ENCODE measurements at regions not wholly inside any gene's neighbourhood (a gene's known extent, or its start where the extent isn't known, plus 50 kb on each side); places are given as distances from the start of the nearest gene placed in this dataset.

DNA sequence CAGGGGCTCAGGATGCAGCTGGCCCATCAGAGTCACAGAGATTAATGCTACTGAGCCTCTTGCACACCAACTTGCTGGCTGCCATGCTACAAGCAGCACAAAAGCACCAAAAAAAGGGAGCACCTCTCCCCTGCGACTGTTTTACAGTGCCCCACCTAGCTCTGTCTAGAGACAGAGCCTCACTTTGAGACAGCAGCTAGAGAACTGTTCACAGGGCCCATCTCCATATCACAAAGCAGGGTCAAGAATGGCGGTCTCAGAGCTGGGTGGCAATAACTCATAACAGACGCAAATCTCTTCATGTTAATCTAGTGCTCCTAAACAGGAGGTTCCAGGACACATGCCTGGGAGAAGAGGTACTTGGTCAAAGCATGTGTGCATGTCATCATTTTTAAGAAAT, 953.0 kb downstream of the DCDC2C start:
- TF ChIP-seq, protein P1, sequence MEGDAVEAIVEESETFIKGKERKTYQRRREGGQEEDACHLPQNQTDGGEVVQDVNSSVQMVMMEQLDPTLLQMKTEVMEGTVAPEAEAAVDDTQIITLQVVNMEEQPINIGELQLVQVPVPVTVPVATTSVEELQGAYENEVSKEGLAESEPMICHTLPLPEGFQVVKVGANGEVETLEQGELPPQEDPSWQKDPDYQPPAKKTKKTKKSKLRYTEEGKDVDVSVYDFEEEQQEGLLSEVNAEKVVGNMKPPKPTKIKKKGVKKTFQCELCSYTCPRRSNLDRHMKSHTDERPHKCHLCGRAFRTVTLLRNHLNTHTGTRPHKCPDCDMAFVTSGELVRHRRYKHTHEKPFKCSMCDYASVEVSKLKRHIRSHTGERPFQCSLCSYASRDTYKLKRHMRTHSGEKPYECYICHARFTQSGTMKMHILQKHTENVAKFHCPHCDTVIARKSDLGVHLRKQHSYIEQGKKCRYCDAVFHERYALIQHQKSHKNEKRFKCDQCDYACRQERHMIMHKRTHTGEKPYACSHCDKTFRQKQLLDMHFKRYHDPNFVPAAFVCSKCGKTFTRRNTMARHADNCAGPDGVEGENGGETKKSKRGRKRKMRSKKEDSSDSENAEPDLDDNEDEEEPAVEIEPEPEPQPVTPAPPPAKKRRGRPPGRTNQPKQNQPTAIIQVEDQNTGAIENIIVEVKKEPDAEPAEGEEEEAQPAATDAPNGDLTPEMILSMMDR (IDR thresholded peaks at IDR 0.05; ENCODE audit: insufficient read depth, low read length, poor library complexity, severe bottlenecking) = no peak
- H3K36me3 ChIP-seq (ENCODE audit: control insufficient read depth, insufficient read depth, low read length) = no peaks in the 10 kb centered on the region
- H3K27me3 ChIP-seq (ENCODE audit: control insufficient read depth, insufficient read depth, low read length) = no peaks in the 10 kb centered on the region
- no peak for DNase-seq (ENCODE audit: low read depth)
- H3K4me3 ChIP-seq (ENCODE audit: low read depth, low read length) = no peak overlapping the region

DNA sequence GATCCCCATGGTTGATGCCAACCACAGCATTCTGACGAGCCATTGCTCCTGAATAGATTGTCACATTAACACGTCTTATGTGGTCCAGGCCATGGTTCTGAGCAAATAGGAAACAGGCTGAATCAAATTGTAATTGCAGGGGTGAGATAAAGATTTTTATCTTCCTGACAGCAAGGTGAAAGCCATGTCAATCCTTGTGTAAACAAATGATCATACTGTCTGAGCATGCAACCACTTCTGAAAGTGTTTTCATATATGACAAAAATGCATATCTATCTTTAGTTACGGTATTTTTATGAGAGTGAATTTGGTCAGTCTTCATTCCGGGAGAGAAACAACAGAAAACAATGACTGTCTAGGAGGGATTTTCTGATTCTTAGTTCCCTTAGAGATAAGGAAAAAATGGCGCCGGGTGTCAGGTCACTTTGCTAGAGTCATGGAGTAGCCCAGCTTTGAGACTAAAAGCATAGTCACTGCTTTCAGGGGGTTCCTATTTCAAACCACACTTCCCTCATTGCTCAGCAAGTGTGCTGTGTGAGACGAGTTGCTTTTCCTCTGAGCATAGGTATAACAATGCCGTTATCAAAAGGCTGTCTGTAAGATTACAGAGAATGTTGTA, 958.9 kb downstream of the DCDC2C start:
- no peaks in the 10 kb centered on the region for H3K36me3 ChIP-seq (ENCODE audit: control insufficient read depth, insufficient read depth, low read length)
- no peak overlapping the region for H3K4me3 ChIP-seq (ENCODE audit: low read depth, low read length)
- no peaks in the 10 kb centered on the region for H3K27me3 ChIP-seq (ENCODE audit: control insufficient read depth, insufficient read depth, low read length)
- TF ChIP-seq, protein P1 (IDR thresholded peaks at IDR 0.05; ENCODE audit: insufficient read depth, low read length, poor library complexity, severe bottlenecking) = no peak
- no peak for DNase-seq (ENCODE audit: low read depth)

DNA sequence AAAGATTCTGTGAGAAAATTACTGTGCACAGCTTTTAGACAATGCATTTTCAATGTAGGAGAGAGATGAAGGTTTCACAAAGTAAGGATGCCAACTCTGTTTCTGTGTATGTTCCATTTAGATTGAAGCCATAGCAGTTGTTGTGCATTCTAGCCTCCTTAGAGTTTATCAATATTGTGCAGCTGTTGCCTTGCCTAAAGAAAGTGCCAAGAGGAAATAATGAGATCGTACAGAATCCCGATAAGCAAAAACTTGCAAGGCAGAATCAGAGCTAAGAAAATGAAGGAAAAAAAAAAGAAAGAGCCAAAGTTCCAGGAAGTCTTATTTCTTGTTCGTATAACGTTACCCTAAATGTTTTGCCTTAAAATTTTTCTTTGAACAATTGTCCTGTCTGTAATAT, 965.0 kb downstream of the DCDC2C start:
- no peaks in the 10 kb centered on the region for H3K36me3 ChIP-seq (ENCODE audit: control insufficient read depth, insufficient read depth, low read length)
- TF ChIP-seq, protein P1 (IDR thresholded peaks at IDR 0.05; ENCODE audit: insufficient read depth, low read length, poor library complexity, severe bottlenecking) = no peak
- H3K27me3 ChIP-seq (ENCODE audit: control insufficient read depth, insufficient read depth, low read length) = no peaks in the 10 kb centered on the region
- no peak overlapping the region for H3K4me3 ChIP-seq (ENCODE audit: low read depth, low read length)
- no peak for DNase-seq (ENCODE audit: low read depth)

DNA sequence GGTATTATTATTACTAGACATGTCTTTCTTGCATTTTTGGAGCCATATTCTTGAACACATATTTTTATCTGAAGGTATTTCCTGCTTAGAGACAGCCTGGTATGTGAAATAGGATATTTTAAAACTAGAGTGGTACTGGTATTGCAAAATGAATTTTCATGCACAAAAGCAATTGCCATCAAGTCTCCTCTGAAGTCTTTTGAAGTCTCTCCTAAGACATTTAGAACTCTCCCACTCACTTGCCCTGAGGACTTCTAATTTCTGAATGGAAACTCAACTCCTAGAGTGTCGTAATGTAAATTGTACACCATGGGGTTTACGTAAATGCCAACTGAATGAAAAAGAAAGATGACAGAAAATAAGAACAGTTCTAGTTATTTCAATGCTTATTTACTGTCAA, 967.0 kb downstream of the DCDC2C start:
- TF ChIP-seq, protein P1 (IDR thresholded peaks at IDR 0.05; ENCODE audit: insufficient read depth, low read length, poor library complexity, severe bottlenecking) = no peak
- Histone ChIP-seq H3K27me3 (ENCODE audit: control insufficient read depth, insufficient read depth, low read length) (no peaks in the 10 kb centered on the region), H3K36me3 (ENCODE audit: control insufficient read depth, insufficient read depth, low read length) (no peaks in the 10 kb centered on the region), H3K4me3 (ENCODE audit: low read depth, low read length) (no peak overlapping the region)
- no peak for DNase-seq (ENCODE audit: low read depth)

DNA sequence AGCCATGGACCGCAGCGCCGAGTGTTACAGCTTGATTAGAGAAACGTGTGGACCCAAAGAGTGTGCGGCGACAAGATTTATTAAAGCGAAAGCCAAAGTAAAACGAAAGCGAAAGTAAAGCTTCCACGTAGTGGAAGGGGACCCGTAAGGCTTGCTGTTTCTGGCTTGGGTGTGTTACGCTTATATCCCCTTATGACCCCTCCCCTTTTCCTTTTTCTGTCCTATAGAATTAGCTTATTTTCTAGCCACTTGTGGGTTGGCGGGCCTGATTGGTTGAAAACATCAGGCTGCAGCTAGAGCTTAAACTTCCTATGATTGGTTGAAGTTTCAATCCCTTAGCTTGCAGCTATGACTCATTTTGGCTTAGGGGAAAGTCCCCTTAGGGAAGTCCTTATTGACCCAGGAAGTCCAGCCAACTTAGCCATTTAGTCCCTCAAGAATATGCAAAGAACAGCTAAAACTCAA, 969.7 kb downstream of the DCDC2C start:
- TF ChIP-seq, protein P1 (IDR thresholded peaks at IDR 0.05; ENCODE audit: insufficient read depth, low read length, poor library complexity, severe bottlenecking) = no peak
- no peak for DNase-seq (ENCODE audit: low read depth)

DNA sequence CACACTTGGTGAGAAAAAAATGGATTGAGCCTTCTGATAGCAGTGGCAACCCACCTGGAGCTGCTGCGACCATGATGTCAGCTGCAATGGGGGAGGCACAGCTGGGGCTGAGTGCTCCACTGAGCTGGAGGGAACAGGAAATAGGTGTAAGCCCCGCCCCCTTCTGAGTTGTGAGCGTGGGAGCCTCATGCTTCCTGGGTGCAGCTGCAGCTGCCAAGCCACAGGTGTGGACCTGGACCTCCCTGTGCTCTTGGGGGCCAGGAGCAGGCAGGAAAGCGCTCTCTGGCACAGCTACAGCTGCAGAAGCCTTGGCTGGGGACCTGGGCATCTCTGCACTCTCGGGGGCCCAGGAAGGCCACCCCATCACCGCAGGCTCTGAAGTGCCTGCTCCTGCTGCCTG, 970.6 kb downstream of the DCDC2C start:
- TF ChIP-seq, protein P1 (IDR thresholded peaks at IDR 0.05; ENCODE audit: insufficient read depth, low read length, poor library complexity, severe bottlenecking) = no peak
- Histone ChIP-seq H3K36me3 (ENCODE audit: control insufficient read depth, insufficient read depth, low read length) (no peaks in the 10 kb centered on the region), H3K4me3 (ENCODE audit: low read depth, low read length) (no peak overlapping the region), H3K27me3 (ENCODE audit: control insufficient read depth, insufficient read depth, low read length) (no peaks in the 10 kb centered on the region)
- DNase-seq (ENCODE audit: low read depth) = no peak

More for the DNA sequence above, 969.7 kb downstream of the DCDC2C start:
- Histone ChIP-seq H3K27me3 (ENCODE audit: control insufficient read depth, insufficient read depth, low read length) (no peaks in the 10 kb centered on the region), H3K36me3 (ENCODE audit: control insufficient read depth, insufficient read depth, low read length) (no peaks in the 10 kb centered on the region), H3K4me3 (ENCODE audit: low read depth, low read length) (no peak overlapping the region)
